ENCODE measurements at regions not wholly inside any gene's neighbourhood (a gene's known extent, or its start where the extent isn't known, plus 50 kb on each side); places are given as distances from the start of the nearest gene placed in this dataset.

DNA sequence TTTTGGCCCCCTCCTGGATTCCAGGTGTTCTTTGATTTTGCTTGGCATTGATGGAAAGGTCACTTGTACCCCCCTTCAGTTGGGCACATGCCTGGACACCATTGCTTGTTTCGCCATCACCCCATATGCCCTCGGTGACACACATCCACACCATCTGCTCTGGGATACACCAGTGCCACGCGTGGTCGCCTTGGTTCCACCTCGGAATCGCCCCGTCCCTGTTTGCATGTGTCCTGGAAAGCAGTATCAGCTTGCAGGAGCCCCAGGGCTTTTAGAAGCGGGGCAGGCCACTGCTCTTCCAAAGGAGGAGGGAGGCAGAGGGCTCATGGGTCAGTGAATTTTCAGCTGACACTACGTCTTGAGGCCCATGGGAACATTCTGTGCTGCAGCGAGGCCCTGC lies 607.9 kb downstream of the KCNJ18 start:
- ATAC-seq (no peak), DNase-seq (ENCODE audit: low spot score) (no peak), FAIRE-seq (no peak)
- Histone ChIP-seq H3K36me3 (replicated peaks in 1 of 2; ENCODE audit: control insufficient read depth in 1 of 2, insufficient read depth in 2 of 2, low read length in 2 of 2) (no peaks in the 10 kb centered on the region), H3K27me3 (ENCODE audit: control insufficient read depth in 1 of 2, insufficient read depth in 2 of 2, low read length in 2 of 2) (no peaks in the 10 kb centered on the region), H3K4me1 (ENCODE audit: insufficient read depth, low read length) (no peaks in the 10 kb centered on the region), H3K79me2 (ENCODE audit: insufficient read depth, low read length) (no peaks in the 10 kb centered on the region), H3K27ac (ENCODE audit: extremely low read length, insufficient read depth, low read length) (no peak overlapping the region), H3K9ac (ENCODE audit: insufficient read depth, low read depth, low read length) (no peak overlapping the region), H3K4me2 (ENCODE audit: low read depth, low read length) (no peak overlapping the region), H2AFZ (ENCODE audit: low read length) (no peak overlapping the region), H3K9me3 (ENCODE audit: low read length) (no peaks in the 10 kb centered on the region), H4K20me1 (ENCODE audit: insufficient read depth, low read length) (no peaks in the 10 kb centered on the region), H3K4me3 (replicated peaks in 1 of 3; ENCODE audit: insufficient read depth in 1 of 3, low read depth in 2 of 3, low read length in 3 of 3) (no peak overlapping the region)
- intact Hi-C loops (cut with micrococcal nuclease; ENCODE audit: unreplicated experiment) (no loop called here), in situ Hi-C loops (cut with HindIII; ENCODE audit: extremely low pct_ligation_motif_present, low pct_unique_long_range_greater_than_20kb) (no loop called here)
- 36% methylated on average over 10 of the region's 11 CpGs for WGBS (ENCODE audit: low lambda C conversion rate)
- TF ChIP-seq ZNF430 (CRISPR knock-in tag; IDR thresholded peaks at IDR 0.05) (no peak), SUZ12 (IDR thresholded peaks at IDR 0.05; ENCODE audit: low read depth, low read length) (no peak), KLF15 (CRISPR knock-in tag; IDR thresholded peaks at IDR 0.05; ENCODE audit: borderline replicate concordance) (no peak)
- ChIA-PET CTCF (ENCODE audit: low intra/inter-chr PET ratio, low total read pairs) (no interaction called here), POLR2A (no interaction called here)
- BruUV-seq (replicated peaks): no TSS peak

DNA sequence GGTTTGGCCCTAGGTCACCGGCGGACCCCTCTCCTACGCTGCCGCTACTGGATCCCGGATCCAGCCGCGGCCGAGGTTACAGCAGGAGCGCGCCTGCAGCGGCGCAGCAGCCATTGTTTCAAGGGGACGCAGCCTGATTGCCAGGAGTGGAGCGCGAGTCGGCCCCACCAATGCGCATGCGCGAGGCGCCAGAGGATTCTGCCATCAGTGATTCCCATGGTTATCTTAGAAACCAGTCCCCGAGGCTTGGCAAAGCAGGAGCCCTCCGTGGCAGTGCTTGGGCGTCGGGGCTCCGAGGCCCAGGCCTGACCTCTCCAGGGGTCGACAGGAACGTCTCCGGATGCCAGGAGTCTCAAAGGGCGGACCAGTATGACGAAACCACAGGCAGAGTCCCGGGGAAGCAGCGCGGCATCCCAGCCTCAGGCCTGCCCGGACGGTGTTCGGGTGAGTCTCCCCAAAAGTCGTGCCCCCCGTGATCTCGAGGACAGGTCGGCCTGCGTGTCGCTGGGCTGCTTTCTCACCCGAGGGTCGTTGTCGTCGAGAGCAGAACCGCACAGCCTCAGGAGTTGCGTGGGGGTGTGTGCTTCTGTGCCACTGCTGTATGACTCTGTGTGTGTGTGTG lies 608.5 kb downstream of the KCNJ18 start:
- no peaks in the 10 kb centered on the region for H3K79me2 ChIP-seq (ENCODE audit: insufficient read depth, low read length)
- DNase-seq (ENCODE audit: low spot score): no peak
- H3K27me3 ChIP-seq (ENCODE audit: control insufficient read depth in 1 of 2, insufficient read depth in 2 of 2, low read length in 2 of 2): no peaks in the 10 kb centered on the region
- no peaks in the 10 kb centered on the region for H3K4me1 ChIP-seq (ENCODE audit: insufficient read depth, low read length)
- H2AFZ ChIP-seq (ENCODE audit: low read length): no peak overlapping the region
- FAIRE-seq: no peak
- no TSS peak for BruUV-seq (replicated peaks)
- H3K4me3 ChIP-seq (replicated peaks in 1 of 3; ENCODE audit: insufficient read depth in 1 of 3, low read depth in 2 of 3, low read length in 3 of 3): no peak overlapping the region
- ChIA-PET POLR2A (no interaction called here), CTCF (ENCODE audit: low intra/inter-chr PET ratio, low total read pairs) (no interaction called here)
- 40% methylated on average over 6 of the region's 48 CpGs for WGBS (ENCODE audit: low lambda C conversion rate)
- H3K36me3 ChIP-seq (replicated peaks in 1 of 2; ENCODE audit: control insufficient read depth in 1 of 2, insufficient read depth in 2 of 2, low read length in 2 of 2): no peaks in the 10 kb centered on the region
- in situ Hi-C loops (cut with HindIII; ENCODE audit: extremely low pct_ligation_motif_present, low pct_unique_long_range_greater_than_20kb) (no loop called here), intact Hi-C loops (cut with micrococcal nuclease; ENCODE audit: unreplicated experiment) (no loop called here)
- ATAC-seq: no peak
- H3K9me3 ChIP-seq (ENCODE audit: low read length): no peaks in the 10 kb centered on the region
- H3K4me2 ChIP-seq (ENCODE audit: low read depth, low read length): no peak overlapping the region
- no peak for TF ChIP-seq JUNB (CRISPR knock-in tag; IDR thresholded peaks at IDR 0.05; ENCODE audit: borderline replicate concordance)
- TF ChIP-seq MEF2D (CRISPR knock-in tag; IDR thresholded peaks at IDR 0.05): no peak
- TF ChIP-seq TMF1 (CRISPR knock-in tag; IDR thresholded peaks at IDR 0.05; ENCODE audit: low read depth): no peak
- no peak for TF ChIP-seq CSRNP1 (CRISPR knock-in tag; IDR thresholded peaks at IDR 0.05)
- TF ChIP-seq ZNF704 (CRISPR knock-in tag; IDR thresholded peaks at IDR 0.05; ENCODE audit: borderline replicate concordance): no peak
- no peak for TF ChIP-seq ZNF777 (CRISPR knock-in tag; IDR thresholded peaks at IDR 0.05)
- no peak for TF ChIP-seq TRIM22 (IDR thresholded peaks at IDR 0.05)
- no peak for TF ChIP-seq ZNF383 (CRISPR knock-in tag; IDR thresholded peaks at IDR 0.05; ENCODE audit: borderline replicate concordance)
- no peak for TF ChIP-seq BORCS8-MEF2B (CRISPR knock-in tag; IDR thresholded peaks at IDR 0.05)
- TF ChIP-seq NCOA5 (CRISPR knock-in tag; IDR thresholded peaks at IDR 0.05): no peak
- H3K9ac ChIP-seq (ENCODE audit: insufficient read depth, low read depth, low read length): no peak overlapping the region
- H3K27ac ChIP-seq (ENCODE audit: extremely low read length, insufficient read depth, low read length): no peak overlapping the region
- H4K20me1 ChIP-seq (ENCODE audit: insufficient read depth, low read length): no peaks in the 10 kb centered on the region
